ENCODE measurements at regions not wholly inside any gene's neighbourhood (a gene's known extent, or its start where the extent isn't known, plus 50 kb on each side); places are given as distances from the start of the nearest gene placed in this dataset.

DNA sequence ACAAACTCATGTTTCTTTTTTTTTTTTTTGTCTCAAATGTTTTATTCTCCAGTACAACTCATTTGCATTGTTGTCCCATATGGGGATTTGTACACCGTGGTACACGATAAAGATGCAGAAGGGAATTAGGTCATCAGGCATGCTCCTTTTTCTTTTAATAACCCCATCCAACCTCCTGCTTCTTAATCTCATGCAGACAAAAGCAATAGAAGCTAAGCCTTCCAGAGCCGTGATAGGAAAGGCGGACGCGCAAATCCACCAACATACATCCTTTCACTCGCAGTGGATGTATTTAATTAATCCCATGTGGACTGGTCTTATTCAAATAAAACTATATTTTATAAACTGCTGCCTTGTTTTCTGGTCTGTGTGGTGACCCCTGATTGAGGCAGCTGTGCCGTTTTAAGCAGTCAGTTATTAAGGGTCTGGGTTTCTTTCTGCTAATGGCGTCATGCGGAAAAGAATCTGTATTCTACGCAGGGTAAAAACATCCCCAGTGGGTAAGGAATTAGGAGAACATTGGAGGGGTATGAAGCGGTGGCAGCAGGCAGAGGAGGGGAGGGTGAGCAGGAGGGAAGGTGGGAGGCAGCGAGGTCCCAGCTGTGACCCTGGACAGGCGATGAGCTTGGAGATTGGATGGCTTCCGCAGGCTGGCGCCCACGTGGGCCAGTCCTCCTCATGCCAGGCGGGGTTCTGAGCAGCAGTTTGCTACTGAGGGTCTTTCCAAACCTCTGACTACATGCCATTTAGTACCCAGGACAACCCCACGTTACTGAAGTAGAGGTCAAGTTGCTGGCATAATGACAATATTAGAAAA is 172.8 kb downstream of the LINC00237 start:
- DNase-seq, result no peak

GRCh38 chr20:20932156-20932555 is 174.0 kb downstream of the LINC00237 start:
- DNase-seq, result no peak

GRCh38 chr20:20931632-20932031 is 174.5 kb downstream of the LINC00237 start:
- DNase-seq, result no peak

DNA sequence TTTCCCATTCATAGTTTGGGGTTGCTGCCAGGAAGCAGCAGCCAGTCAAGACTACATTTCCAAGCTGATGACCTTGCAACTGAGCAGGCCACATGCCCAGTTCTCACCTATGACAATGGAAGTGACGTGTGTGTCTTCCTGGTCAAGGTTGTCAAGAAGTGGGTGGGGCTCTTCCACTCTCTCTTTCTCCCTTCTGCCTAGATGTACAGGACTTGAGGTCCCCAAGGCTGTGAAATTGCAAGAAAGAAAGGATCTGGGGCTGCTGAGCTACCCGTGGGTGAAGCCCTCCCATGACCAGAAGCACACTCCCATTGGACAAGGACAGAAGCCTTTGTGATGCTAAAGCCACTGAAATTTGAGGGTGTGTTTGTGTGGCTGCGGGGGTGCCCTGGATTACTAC is 175.1 kb downstream of the LINC00237 start:
- DNase-seq, result no peak

- no peak for DNase-seq
These were observed 175.7 kb downstream of the LINC00237 start for GRCh38 chr20:20930500-20930899.

DNA sequence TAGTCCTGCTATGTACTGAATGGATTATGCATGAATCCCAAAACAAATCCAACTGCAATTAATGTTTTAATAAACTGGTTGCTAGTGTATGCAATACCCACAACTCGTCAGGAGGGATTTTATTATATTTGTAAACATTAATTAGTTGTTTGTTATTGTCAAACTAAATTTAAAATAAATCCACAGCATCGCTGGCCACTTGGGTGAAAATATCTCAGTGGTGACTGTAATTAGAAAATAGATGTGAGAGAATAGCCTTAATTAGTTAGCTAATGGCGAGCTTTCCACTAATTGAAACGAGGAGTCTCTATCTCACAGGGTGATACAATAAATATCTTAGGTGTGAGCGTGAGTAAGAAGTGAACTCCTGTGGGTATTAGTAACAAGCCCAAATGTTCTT is 176.8 kb downstream of the LINC00237 start:
- no peak for DNase-seq

DNA sequence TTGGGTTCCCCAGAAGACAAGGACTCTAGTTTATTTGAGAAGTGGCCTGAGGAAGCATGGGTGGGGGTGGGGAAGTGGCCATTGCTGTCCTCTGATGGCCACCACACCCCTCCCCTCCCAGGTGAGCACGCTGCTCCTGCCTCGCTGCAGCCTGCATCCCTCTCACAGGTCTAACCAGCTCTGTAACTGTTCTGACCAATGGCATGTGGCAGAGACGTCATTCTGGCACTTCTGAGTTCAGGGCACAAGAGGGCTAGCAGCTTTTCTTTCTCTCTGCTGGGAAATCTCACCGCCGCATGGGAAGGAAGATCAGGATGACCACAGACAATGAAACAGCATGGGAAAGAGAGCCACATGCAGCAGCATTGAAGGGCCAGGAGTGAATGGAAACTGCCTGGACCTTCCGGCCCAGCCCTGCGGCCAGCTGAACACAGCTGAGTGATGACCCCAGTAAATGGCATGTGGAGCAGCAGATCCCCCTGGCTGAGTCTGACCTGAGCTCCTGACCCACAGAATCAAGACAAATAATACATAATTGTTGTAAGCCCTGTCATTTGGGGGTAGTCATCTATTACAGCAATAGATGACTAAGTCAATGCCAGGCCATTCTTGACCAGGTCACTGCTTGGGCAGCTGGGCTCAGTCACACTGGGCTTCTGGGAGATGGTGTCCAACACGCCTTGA is 179.8 kb downstream of the LINC00237 start:
- no peak for DNase-seq

- no peak for DNase-seq
These were observed 185.7 kb downstream of the LINC00237 start for GRCh38 chr20:20920433-20920832.

DNA sequence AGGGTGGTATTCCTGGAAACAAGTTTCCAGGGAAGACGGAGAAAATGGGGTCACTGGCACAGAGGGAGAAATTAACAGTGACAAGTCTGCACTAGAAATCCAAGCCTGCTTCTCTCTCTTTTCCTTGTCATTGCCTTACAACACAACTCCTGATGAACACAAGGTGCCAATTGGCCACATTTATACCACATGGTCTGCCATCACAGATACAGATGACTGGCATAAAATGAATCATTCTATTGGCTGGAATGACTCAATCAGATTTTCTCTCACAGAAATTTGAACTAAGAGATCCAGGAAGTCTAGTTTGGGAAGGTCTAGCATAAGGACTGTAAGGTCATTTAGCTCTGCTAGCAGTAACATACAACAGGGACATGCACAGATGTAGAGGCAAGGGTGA is 190.3 kb downstream of the LINC00237 start:
- DNase-seq, result no peak

DNA sequence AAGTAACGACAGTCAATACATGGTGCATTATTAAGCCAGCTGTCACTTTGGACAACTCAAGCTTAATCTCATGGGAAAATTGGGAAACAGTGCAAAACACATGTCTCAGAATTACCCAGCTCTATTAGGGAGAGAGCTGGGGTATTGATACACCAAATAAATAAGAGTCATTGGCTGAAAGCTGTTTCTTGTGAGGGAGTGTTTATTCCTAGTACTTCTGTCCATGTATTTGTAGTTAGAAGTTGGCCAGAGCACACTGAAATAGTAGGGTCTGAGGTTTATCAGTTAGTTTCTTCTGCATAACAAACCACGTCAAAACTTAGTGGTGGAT is 192.0 kb upstream of the RALGAPA2 start:
- no peak for DNase-seq

DNA sequence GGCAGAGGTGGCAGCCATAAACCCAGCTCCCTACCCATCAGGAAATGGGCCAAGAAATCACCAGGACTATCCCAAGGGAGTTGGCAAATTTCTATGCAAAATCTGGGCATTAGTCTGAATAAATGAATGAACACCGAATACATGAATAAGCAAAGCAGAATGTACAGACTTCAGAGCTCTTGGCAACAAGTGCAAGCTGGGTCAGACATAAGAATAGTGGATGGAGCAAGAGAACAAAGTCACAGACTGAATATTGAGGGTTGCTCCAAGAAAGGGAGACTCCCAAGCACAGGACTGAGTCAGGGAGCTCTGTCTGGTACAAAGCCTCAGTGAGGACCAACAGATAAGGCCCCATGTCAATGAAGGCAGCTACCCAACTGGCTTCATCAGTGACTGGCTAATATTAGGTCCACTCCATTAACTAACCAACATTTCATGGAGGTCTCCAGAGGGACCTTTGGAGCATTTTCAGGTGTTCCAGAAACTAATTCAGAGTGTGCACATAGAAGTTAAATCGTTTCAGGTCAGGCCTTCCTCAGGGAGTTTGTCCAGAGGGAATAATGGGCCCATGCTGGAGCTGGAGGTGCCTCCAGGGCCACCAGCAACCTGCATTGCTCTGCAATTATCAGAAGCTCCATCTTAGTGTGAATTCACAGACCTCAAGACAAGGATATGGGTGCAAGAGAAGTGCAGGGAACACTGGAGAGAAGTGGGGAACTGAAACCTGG is 191.5 kb upstream of the RALGAPA2 start:
- no peak for DNase-seq

DNA sequence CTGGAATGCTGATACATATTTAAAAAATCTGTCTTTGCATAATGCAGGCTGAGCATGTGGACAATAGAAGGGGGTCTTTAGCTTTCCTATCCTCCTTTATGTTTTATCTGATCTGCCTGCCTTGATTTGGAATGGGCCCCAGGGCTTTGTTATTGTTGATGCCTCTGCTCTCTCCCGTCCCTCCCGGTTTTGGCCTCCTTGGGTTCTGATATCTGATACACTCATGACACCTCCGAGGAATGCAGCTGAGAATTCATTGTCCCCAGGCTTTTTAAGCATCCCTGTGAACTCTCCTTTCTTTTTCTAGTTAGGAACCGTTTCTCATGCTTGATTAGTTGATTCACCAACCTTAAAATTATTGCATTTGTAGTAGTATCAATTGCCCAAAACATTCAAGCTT is 185.5 kb upstream of the RALGAPA2 start:
- DNase-seq, result no peak

DNA sequence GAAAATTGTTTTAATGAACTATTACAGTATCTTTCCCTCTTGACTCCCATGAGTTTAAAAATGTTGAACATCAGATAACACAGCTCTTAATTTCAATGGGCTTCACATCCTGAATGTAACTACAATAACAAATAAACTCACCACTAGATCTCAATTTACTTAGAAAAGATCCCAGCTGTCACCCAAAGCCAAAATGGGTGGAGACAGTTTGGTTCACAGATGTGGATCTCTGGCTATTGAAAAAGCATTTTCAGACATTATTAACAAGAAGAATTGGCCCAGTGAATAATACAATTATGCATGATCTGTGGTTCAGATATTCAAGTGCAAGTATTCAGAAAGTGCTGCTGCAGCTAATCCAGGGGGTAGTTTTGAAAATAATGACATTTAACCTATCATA is 184.7 kb upstream of the RALGAPA2 start:
- no peak for DNase-seq

- DNase-seq, result no peak
These were observed 184.2 kb upstream of the RALGAPA2 start for GRCh38 chr20:20896606-20897005.

DNA sequence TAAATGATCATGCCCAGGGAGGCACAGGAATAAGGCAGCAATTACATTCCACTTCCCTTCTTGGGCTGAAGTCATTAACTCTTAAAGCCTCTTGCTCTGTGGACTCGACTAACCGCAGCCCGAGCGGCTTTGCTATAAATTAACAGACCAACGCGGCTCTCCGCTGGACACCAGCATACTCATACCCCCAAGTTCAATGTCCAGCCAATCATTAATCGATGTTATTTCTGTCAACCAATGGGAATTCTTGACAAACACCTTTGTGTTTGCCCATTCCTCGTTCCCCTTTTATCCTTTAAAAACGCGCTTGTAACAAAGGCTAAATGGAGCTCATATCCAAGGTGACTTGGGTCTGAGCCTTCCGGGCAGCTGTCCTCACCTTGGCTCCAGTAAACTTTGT is 183.1 kb upstream of the RALGAPA2 start:
- DNase-seq, result no peak

DNA sequence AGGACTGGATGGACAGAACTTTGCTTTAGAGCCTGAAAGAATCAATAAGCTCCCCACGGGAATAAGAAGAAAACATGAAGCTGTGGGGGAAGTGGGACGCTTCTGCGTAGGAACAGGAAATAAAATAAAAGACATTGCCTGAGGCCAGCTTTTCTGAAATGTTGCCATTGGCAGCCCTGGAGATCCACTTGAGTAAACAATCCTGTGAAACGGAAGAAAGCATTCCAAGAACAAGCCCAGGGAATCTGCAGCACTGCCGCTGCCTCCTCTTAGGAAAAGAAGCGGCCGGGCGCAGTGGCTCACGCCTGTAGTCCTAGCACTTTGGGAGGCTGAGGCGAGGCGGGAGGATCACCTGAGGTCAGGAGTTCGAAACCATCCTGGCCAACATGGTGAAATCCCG is 182.3 kb upstream of the RALGAPA2 start:
- no peak for DNase-seq

GRCh38 chr20:20894280-20894679 is 181.8 kb upstream of the RALGAPA2 start:
- DNase-seq, result no peak

DNA sequence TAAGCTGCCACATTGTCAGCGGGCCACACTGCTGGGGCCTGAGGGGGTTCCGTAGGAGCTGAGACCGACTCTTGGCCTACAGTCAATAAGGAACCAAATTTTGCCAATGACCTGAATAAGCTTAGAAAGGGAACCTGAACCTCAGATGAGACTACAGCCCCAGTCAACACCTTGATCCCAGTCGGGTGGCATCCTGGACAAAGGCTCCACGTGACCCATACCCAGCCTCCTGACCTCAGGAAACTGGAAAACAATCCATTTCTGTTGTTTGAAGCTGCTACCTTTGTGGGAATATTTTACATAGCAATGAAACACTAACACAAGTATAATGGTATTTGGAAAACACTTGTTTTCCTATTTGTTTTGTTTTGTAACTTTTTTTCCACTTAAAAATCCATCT is 179.9 kb upstream of the RALGAPA2 start:
- no peak for DNase-seq

DNA sequence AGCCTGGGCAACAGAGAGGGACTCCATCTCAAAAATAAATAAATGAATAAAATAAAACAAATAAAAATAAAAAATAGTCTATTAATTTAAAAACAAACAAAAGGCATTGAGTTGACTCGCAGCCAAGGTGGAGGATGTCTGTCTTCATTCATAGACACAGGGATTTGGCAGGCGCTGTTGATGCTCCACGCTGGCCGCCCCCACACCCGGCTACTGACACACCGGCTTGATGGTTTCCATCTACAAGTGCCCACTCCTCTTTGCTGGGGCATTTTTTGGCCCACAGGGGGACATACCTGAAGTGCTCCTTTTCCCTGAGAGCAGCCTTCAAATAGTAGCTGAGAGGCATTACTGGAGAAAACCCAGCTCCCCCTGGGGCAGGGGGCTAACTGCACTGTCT is 178.3 kb upstream of the RALGAPA2 start:
- no peak for DNase-seq

GRCh38 chr20:20888936-20889335 is 176.5 kb upstream of the RALGAPA2 start:
- DNase-seq, result no peak

- DNase-seq, result no peak
These were observed 175.8 kb upstream of the RALGAPA2 start for GRCh38 chr20:20888266-20888656.

DNA sequence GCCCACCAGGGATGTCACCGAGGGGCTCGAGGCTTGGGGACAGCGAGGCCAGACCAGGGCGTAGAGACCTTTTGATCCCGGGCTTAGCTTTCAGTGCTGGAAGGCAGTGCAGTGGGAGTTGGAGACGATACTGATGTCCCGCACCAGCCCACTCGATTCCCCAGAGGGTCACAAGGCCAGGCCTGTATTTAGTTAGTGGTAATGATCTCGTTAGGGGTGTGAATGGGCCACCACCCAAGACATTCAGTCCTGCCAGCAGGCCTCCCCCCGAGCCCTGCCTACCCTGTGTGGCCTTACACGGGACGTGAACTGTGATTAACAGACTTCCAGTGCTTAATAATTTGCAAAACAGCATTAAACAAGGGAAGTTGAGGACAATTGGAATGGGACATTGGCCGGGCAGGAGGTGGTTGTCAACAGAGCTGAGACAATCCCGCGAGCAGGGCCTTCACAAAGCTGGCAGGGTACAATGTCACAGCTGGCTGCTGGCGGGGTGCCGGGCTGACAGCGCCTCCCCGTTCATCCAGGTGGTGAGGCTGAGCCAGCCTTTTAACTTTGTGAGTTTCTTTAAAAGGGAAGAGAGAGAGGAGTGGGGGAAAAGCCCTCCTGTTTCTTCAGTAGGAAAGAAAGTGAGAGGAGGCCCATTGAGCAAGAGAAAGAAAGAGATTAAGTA is 175.3 kb upstream of the RALGAPA2 start:
- no peak for DNase-seq

DNA sequence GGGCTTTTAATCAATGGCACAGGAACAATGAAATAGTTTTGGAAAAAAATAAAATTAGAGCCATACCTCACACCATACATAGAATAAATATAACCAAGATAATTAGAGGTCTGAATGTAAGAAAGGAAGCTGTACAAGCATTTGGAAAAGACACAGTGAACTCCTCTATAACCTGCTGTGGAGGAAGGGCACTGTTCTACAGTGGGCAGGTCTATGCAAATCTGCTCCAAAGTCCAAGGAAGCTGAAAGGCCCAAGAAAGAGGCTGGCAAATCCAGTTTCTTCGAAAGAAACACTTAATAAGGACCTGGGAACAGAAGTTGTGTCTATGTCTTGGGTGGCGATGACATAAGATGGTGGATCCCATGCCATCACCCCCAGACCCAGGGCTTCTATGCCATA is 169.4 kb upstream of the RALGAPA2 start:
- DNase-seq, result no peak

DNA sequence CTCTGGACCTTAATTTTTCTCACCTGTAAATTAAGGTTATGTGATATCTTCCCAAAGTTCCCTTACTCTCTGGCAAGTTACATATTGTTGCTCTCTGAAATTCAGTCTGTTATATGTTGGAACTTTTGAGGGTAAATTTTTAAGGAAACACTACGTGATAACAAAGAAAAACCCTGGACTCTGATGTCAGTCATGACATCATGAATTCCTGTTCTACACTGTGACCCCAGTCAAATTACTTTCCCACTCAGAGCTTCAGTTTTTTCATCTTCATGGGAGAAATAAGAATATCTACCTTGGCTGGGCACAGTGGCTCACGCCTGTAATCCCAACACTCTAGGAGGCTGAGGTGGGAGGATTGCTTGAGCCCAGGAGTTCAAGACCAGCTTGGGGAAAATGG is 164.6 kb upstream of the RALGAPA2 start:
- no peak for DNase-seq
